ENCODE measurements at regions not wholly inside any gene's neighbourhood (a gene's known extent, or its start where the extent isn't known, plus 50 kb on each side); places are given as distances from the start of the nearest gene placed in this dataset.
"Not testable (repeated sequence)": the region's sequence is repeated elsewhere in the genome, so short reads cannot be mapped to it uniquely, and the experiment has no call there.

DNA sequence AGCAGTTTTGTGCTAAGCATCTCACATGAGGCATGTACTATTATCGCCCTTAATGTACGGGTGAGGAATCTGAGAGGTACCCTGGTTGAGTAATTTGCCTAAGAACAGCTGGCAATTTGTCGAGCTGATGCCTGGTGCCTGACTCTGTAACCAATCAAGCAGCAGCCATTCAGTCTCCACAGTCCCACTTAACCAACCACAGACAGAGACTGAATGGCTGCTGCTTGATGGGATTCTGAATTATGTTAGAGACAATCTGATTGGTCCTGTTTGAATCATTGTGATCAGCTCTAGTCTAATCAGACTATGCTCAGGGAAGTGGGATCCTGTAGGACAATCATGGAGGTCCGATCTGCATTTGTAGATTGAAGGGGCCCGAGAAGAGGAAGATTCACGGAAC, 447.0 kb downstream of the SHISA9 start:
- intact Hi-C loops (cut with DNase I; ENCODE audit: low total_unique reads) = no loop called here
- no peaks in the 10 kb centered on the region for H3K9me3 ChIP-seq
- no peak for DNase-seq (ENCODE audit: low spot score in 2 of 2)
- no peaks in the 10 kb centered on the region for H3K4me1 ChIP-seq
- H3K27ac ChIP-seq = no peak overlapping the region
- H3K4me3 ChIP-seq = no peak overlapping the region
- H3K36me3 ChIP-seq = no peaks in the 10 kb centered on the region
- TF ChIP-seq POLR2AphosphoS5 (IDR thresholded peaks at IDR 0.05) = no peak
- TF ChIP-seq POLR2A (IDR thresholded peaks at IDR 0.05) = no peak
- TF ChIP-seq, protein P1, sequence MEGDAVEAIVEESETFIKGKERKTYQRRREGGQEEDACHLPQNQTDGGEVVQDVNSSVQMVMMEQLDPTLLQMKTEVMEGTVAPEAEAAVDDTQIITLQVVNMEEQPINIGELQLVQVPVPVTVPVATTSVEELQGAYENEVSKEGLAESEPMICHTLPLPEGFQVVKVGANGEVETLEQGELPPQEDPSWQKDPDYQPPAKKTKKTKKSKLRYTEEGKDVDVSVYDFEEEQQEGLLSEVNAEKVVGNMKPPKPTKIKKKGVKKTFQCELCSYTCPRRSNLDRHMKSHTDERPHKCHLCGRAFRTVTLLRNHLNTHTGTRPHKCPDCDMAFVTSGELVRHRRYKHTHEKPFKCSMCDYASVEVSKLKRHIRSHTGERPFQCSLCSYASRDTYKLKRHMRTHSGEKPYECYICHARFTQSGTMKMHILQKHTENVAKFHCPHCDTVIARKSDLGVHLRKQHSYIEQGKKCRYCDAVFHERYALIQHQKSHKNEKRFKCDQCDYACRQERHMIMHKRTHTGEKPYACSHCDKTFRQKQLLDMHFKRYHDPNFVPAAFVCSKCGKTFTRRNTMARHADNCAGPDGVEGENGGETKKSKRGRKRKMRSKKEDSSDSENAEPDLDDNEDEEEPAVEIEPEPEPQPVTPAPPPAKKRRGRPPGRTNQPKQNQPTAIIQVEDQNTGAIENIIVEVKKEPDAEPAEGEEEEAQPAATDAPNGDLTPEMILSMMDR (IDR thresholded peaks at IDR 0.05) = no peak
- H3K27me3 ChIP-seq = no peaks in the 10 kb centered on the region

DNA sequence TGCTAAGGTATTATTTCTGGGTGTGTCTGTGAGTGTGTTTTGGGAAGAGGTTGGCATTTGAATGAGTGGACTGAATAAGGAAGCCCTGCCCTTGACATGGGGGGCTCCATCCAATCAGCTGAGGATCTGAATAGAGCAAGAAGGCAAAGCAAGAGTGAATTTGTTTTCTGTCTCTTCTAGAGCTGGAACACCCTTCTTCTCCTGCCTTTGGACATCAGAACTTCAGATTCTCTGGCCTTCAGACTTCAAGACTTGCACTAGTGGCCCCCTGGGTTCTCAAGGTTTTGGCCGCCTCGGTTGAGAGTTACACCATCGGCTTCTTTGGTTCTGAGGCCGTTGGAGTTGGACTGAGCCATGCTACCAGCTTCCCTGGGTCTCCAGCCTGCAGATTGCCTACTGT, 448.6 kb downstream of the SHISA9 start:
- no peak for DNase-seq (ENCODE audit: low spot score in 2 of 2)
- no peaks in the 10 kb centered on the region for H3K27me3 ChIP-seq
- no peaks in the 10 kb centered on the region for H3K36me3 ChIP-seq
- H3K27ac ChIP-seq = no peak overlapping the region
- no peak overlapping the region for H3K4me3 ChIP-seq
- no peaks in the 10 kb centered on the region for H3K9me3 ChIP-seq
- H3K4me1 ChIP-seq = no peaks in the 10 kb centered on the region
- TF ChIP-seq, protein P1 (IDR thresholded peaks at IDR 0.05) = no peak
- no peak for TF ChIP-seq POLR2A (IDR thresholded peaks at IDR 0.05)
- intact Hi-C loops (cut with DNase I; ENCODE audit: low total_unique reads) = no loop called here

DNA sequence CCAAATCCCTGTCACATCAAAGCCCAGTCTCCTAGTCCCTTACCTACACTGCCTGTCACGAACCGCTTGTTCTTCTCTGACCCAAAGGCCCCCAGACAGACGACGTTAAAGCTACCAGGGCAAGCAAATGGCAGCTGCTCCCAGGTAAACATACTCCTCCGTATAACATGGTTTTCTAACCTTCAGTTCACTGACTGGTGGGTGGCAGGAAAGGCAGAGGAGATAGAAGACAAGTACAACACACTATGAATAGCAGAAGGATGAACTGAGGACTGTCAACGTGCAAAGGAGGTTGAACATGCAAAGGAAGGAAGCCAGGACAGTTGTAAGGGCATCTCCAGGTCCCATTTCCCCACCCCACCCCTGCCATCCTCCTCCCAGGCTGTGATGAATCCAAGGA, 449.8 kb downstream of the SHISA9 start:
- DNase-seq (ENCODE audit: low spot score in 2 of 2) = no peak

DNA sequence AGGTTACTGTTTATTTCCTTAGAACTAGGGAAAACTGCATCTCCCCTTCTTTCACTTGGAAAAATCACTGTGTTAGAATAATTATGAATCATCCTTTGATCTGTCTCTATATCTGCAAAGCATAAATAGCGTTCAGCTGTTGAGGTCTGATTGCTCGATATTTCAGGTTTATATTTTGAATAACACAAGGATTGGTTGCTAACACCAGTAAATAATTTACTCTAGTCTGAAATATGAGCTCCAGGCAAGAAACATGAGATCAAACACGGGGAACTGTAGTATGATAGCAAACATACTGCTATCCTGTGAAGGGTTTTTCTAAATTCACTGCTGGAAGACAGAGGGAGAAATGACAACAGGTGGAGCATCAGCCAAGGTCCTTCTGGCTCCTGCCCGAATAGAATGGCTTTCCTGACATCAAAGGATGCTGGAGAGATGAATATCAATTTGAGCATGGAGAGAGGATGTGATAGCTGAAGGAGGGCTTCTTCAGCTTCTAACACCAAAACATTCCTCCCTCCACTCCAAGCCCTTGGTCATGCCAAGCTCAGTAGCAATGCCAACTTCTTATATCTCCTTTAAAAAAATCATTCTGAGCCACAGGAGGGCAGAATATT, 450.3 kb downstream of the SHISA9 start:
- H3K36me3 ChIP-seq = no peaks in the 10 kb centered on the region
- no peak overlapping the region for H3K4me3 ChIP-seq
- no peaks in the 10 kb centered on the region for H3K27me3 ChIP-seq
- H3K9me3 ChIP-seq = no peaks in the 10 kb centered on the region
- no peak overlapping the region for H3K27ac ChIP-seq
- DNase-seq (ENCODE audit: low spot score in 2 of 2) = no peak
- TF ChIP-seq POLR2A (IDR thresholded peaks at IDR 0.05) = no peak
- no peak for TF ChIP-seq POLR2AphosphoS5 (IDR thresholded peaks at IDR 0.05)
- TF ChIP-seq, protein P1 (IDR thresholded peaks at IDR 0.05) = no peak
- intact Hi-C loops (cut with DNase I; ENCODE audit: low total_unique reads) = no loop called here
- H3K4me1 ChIP-seq = no peaks in the 10 kb centered on the region

More for the DNA sequence above, 449.8 kb downstream of the SHISA9 start:
- H3K4me3 ChIP-seq = no peak overlapping the region
- no peaks in the 10 kb centered on the region for H3K9me3 ChIP-seq
- H3K4me1 ChIP-seq = no peaks in the 10 kb centered on the region
- no peaks in the 10 kb centered on the region for H3K27me3 ChIP-seq
- intact Hi-C loops (cut with DNase I; ENCODE audit: low total_unique reads) = no loop called here
- H3K36me3 ChIP-seq = no peaks in the 10 kb centered on the region
- H3K27ac ChIP-seq = no peak overlapping the region
- TF ChIP-seq POLR2AphosphoS5 (IDR thresholded peaks at IDR 0.05) (no peak), POLR2A (IDR thresholded peaks at IDR 0.05) (no peak)
- TF ChIP-seq, protein P1 (IDR thresholded peaks at IDR 0.05) = no peak

DNA sequence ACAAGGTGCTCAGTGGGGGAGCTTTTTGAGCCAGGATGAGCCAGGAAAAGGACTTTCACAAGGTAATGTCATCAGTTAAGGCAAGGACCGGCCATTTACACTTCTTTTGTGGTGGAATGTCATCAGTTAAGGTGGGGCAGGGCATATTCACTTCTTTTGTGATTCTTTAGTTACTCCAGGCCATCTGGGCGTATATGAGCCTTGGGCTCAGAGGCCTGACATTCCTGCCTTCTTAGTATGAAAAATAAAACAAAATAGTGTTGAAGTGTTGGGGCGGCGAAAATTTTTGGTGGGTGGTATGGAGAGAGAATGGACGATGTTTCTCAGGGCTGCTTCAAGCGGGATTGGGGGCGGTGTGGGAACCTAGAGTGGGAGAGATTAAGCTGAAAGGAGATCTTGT, 451.4 kb downstream of the SHISA9 start:
- H3K9me3 ChIP-seq; H3K4me1 ChIP-seq; H3K4me3 ChIP-seq; intact Hi-C loops (cut with DNase I; ENCODE audit: low total_unique reads); H3K36me3 ChIP-seq; DNase-seq (ENCODE audit: low spot score in 2 of 2); H3K27ac ChIP-seq; H3K27me3 ChIP-seq: not testable (repeated sequence)

DNA sequence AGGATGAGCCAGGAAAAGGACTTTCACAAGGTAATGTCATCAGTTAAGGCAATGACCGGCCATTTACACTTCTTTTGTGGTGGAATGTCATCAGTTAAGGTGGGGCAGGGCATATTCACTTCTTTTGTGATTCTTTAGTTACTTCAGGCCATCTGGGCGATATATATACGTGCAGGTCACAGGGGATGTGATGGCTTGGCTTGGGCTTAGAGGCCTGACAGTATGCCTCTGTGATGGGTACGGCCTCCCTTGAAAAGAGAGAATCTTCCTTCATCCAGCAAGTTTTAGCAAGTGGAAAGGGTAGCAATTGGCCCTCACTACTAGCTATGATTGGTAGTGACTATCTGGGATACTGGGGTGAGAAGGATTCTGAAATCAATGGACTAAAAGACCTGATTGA, 456.4 kb downstream of the SHISA9 start:
- H3K36me3 ChIP-seq; H3K4me1 ChIP-seq; H3K4me3 ChIP-seq; intact Hi-C loops (cut with DNase I; ENCODE audit: low total_unique reads); H3K27ac ChIP-seq; DNase-seq (ENCODE audit: low spot score in 2 of 2); H3K27me3 ChIP-seq: not testable (repeated sequence)
- H3K9me3 ChIP-seq = peaks cover 7 to 22% of the 10 kb centered on the region in 2 donors
